NCI-H345 treated with DMSO at 0.1 percent for 48 hours (cell line): ENCODE measurements at regions not wholly inside any gene's neighbourhood (a gene's known extent, or its start where the extent isn't known, plus 50 kb on each side); places are given as distances from the start of the nearest gene placed in this dataset.
A peak's percentile ranks its signal among the peaks of the same experiment; 100 is the strongest.

Experiments
- DNase-seq: peaks from one replicate; lab custom pipeline; 2025; ENCODE audit not compliant: unreplicated experiment; lab: John Stamatoyannopoulos, UW

DNA sequence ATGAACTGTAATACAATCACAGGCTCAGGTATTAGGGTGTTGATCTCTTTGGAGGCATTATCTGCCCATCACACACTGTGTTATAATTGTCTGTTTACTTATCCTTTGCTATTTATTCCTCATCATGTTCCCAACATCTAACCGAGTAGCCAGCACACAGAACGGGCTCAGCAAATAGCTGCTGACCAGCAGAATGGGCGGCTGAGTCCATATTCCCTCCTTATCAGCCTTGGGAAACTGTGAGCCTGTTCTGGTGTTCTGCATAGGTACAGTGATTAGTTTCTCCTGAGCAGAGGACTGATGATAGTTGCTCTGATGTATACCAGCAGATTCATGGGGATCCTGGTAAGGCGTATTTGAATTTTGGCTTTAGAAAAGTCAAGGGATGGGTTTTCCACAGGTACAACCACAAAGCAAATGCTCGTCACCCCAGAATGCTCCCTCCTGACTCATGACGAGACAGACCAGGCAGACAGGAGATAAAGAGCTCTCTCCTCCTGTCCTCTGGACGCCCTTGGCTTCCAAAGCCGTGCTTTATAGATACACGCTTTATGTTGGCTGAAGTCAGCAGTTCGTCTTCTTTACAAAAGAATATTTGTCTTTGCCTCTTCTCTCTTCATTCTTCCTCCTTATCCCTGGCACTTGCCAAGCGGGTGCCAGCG, 166.7 kb downstream of the TTLL2 start:
- no peak for DNase-seq

DNA sequence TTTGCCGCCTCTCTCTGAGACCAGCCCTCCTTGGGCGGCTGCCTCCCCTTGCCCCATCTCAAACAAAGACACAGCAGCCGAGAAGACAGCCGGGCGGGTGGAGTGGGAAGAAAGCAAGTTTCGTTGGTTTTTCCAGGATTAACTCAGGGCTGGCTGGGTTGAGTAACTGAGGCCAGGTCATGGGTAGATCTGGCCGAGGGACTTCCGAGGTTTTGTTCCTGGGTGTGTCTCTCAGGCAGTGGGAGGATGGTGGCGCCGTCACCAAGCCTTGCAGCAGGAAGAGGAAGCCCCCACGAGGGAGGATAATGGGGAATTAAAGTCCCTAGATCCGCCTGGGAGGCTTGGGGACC, 167.2 kb downstream of the TTLL2 start:
- DNase-seq, result no peak

DNA sequence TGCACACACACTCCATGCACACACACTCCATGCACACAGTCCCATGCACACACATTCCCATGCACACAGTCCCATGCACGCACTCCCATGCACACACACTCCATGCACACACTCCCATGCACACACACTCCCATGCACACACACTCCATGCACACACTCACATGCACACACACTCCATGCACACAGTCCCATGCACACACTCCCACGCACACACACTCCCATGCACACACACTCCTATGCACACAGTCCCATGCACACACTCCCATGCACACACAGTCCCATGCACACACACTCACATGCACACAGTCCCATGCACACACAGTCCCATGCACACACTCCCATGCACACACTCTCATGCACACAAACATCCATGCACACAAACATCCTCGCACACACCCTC, 168.4 kb downstream of the TTLL2 start:
- DNase-seq, result no peak

DNA sequence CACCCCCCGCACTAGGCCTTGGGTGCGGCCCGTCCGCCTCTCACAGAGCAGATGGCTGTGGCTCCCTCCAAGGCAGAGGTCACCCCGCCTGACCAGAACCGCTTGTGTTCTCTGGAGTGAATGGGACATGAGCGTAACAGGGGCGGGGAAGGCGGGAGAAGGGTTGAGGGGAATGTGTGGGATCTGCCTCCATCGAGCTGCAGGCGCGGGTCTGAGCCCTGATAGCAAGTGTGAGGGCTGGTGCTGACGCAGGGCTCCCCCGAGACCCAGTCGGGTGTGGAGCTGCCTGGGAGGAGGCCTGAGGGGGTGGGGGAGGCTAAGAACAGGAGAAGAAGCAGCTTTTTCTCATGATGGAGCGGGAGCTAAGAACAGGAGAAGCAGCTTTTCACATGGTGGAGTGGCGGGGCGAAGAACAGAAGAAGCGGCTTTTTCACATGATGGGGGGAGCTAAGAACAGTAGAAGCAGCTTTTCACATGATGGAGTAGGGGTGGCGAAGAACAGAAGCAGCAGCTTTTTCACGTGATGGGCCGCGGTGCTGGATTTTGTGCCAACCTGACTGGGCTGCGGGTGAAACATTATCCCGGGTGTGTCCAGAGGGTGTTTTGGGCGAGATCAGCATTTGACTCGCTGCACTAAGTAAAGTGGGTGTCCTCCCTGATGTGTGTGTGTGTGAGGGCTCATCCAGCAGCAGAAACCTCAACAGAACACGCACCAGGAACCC, 169.3 kb downstream of the TTLL2 start:
- no peak for DNase-seq

DNA sequence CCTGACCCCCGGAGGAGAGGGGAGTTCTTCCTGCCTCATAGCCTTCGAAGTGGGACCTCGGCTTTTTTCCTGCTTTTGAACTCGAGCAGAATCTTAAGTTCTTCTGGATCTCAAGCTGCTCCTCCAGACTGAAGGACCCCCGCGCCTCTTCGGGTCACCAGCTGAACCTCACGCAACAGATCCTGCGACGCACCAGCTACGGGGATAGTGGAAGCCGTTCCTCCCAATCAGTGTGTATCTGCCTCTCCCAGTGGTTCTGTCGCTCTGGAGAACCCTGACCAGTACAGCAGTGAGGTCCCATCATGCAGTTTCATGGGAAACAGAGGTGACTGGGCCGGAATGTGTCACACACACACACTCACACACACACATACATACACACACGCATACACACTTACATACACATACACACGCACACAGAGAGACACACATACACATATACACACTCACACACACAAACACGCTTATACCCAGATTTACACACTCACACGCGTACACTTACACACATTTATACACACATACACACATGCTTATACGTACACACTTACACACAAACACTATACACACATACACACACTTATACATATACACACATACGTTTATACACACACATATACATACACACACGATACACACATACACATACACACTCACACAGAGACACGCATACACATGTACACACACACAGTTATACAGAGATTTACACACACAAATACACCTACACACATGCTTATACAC, 170.0 kb downstream of the TTLL2 start:
- no peak for DNase-seq

DNA sequence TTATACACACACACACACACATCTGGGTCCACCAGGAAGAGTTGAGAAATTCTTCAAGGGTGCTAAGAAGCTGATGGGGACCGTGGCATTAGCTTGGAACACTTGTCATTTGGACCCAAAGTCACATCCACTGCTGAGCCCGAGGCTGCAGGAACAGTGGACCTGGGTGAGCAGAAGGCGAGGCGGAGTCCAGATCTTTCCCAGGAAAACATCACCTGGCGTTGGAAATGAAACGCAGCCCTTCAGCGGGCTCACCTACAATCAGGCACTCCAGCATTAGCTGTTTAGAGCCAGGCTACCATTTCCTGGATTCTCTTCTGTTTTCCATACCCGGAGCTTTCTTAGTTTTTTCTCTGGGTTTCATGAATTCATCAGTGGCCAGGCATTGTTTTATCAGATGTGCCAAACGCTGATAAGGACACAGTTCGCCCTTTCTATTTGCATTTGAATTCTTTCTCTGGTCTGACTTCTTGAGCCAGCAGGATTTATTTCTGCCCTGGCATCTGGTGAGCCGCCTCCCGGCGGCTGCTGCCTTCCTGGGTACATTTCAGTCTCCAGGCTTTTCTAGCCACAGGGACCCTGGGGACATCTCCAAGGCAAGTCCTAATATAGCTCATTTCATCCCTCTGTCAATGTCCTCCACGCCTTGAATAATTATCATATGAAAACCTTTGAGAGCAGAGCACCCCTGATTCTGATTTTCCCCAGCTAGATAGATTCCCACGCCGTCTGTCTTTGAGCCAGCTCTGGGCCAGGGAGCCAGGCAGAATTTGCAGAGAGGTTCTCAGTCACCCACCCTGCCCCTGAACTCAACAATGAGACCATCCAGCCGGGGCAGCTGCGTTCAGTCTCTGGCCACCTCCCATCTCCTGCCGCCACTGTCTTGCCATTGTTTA, 170.9 kb downstream of the TTLL2 start:
- peak; percentile 54 for DNase-seq

DNA sequence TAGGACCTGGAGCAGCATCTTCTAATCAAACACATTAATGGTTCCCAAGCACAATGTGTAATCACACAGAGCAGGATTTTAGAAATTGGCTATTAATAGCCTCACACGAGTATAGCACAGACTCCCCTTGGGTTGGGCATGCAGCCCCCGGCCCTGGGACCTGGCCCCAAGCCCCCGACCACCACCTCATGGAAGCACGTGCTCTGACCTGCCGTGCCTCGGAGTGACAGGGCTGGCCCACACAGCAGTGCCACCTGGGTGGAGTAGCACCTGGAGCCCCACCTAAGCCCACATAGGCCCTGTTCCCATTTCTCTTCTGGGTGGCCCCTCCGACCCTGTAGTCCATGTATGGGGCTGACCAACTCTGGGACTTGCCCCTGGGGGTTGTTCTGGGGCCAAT, 171.8 kb downstream of the TTLL2 start:
- no peak for DNase-seq

DNA sequence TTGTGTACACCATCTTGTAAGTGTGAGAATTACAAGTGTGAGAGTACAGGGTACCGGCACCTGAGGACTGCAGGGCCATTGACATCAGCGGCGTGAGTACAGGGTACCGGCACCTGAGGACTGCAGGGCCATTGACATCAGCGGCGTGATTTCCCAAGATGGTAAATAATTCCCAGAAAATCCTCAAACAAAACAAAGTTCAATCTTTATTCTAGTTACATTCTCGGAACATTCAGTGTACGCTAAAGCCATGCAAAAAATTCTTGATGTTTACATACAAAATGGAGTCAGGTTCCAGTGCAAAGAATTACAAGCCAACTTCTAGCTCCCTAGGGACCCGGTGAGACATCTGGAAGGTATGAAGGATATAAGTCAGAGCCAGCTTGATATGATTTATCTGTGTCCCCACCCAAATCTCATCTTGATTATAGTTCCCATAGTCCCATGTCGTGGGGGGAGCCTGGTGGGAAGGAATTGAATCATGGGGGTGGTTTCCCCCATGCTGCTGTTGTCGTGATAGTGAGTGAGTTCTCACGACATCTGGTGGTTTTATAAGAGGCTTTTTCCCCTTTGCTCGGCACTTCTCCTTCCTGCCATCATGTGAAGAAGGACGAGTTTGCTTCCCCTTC, 172.7 kb downstream of the TTLL2 start:
- DNase-seq, result no peak

DNA sequence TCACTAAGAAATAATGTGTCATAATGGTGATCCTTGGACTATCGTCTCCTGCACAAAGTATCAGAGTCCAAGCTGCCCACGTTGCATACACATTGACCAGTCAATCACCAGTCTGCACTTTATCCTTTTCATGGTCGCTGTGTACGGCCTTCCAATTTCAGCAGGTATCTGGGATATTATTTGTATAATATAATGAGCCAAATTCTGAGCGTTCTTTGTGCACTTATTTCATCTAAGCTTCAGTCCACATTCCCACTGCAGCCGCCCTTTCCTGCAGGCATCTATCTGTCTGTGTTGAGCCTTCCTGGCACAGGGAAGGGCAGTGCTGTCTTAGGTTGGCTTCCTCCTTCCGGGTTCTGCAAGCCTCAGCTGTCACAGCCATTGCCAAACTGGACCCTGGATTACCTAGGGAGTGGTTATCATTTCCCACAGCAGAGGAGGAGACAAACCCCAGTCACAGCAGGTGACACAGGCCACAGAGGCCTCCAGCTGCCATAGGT, 174.3 kb downstream of the TTLL2 start:
- DNase-seq, result no peak

DNA sequence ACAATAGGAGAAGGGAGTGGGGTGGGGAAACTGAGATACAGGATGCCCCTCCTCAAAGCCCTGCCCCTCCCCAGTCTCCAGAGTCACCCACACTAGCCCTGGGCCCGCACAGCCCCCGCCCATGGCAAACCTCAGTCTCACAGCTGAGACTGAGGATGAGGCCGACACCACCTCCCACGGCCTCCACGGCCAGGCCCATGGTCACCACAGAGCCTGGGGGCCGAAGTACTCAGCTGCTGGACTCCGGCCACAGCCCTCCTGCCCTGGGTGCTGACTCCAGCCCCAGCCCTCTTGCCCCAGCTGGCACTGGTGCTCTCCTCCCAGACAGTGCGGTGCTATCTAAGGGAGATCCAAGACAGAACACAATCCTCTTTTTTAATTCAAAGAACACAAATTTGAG, 176.1 kb downstream of the TTLL2 start:
- no peak for DNase-seq

DNA sequence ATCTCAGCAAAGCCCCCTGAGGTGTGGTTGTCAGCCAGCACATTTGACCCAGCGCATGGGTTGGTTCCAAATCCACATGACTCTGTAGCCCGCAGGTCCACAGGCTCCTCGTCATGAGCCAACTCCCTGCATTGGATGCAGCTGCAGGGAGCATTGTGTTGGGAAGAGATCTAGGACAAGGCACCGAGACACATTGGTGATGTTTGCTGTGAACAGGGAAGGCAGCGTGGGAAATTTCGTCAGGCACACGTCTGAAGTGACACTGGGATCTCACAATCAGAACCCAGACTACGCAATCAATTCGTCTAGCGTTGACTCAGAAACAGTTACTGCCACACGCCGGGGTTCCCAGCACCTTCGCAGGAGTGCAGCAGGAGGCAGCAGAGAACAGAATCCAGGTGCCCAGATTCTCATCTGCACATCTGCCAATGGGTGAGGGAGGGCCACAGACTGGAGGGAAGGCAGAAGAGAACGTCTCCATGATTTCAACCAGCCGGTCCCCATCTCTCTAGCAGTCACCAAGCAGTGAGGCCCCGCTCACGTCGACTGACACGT, 177.0 kb downstream of the TTLL2 start:
- DNase-seq, result no peak

DNA sequence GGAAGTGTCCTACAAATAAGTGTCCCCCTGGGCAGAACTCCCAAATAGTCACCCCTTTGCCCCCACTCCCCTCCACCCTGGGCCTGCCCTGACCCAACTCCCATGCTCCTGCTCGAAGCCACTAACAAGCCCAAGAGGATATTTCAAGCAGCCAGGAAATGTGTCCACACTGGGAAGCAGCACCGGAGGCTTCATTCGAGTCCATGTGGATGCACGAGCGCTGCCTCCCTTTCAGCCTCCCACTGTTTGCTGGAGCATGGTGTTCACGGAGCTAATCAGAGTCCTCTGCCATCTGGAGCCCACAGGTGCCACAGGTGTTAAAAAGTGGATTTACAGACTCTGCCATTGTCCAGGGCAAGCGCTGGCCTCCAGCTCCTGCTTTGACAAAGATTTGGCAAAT, 177.6 kb downstream of the TTLL2 start:
- no peak for DNase-seq

DNA sequence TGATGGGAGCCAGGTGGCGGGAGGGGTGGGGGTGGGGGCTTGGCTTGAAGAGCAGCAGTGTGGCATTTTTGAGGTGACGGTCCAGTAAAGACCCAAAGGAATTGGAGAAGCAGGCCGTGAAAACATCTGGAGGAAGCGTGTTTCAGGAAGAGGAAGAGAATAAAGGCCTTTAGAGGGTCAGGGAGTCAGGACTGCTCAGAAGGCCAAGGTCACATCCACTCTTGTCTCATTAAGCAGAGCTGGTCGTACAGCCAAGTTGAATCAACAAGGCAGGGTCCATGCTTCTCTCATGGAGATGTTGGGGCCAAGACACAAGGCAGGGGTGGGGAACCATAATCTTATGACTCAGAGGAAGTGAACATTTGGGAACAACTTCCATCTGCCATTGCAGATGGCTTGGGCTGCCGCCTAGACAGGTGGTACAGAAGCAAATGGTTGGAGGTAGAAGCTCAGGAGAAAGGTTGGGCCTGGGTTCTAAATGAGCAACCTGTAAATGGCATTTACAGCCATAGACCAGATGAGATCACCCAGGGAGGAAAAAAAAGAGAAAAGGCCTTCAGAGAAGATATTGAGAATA, 179.6 kb downstream of the TTLL2 start:
- no peak for DNase-seq

DNA sequence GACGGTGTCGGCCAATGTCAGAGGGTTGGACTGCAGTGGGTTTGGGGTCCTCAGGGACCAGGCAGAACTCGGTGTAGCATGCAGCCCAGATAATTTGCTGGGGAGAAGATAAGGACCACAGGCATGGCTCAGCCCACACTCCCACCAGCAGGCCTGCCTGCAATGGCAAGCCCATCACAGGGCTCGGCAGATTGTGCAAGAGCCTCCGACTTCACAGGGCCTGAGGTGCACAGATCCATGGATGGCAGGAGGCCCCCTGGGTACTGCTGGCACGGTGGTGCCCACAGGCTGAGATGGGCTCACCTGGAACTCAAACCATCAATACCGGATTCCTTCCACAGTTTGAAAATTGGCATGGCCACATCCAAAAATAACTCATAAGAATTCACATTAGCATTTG, 180.3 kb downstream of the TTLL2 start:
- DNase-seq, result no peak

DNA sequence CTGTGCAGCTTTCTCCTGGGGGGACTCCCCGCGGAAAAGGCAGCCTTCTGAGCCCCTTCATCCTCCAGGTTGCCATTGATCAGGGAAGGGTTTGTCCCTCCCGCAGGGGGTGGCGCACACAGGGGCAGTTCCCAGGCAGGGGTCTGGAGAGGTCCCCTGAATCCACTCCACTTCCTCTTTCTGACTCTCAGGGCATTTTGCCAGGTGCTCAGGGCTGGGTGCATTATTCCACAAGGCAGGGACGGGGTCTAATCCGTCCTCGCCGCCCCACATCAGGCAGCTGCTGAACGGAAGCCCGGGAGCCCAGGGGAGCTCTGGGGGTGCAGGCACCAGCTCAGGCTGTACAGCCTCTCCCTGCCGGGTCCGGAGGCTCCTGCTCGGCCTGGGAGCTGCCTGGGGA, 180.9 kb downstream of the TTLL2 start:
- no peak for DNase-seq

DNA sequence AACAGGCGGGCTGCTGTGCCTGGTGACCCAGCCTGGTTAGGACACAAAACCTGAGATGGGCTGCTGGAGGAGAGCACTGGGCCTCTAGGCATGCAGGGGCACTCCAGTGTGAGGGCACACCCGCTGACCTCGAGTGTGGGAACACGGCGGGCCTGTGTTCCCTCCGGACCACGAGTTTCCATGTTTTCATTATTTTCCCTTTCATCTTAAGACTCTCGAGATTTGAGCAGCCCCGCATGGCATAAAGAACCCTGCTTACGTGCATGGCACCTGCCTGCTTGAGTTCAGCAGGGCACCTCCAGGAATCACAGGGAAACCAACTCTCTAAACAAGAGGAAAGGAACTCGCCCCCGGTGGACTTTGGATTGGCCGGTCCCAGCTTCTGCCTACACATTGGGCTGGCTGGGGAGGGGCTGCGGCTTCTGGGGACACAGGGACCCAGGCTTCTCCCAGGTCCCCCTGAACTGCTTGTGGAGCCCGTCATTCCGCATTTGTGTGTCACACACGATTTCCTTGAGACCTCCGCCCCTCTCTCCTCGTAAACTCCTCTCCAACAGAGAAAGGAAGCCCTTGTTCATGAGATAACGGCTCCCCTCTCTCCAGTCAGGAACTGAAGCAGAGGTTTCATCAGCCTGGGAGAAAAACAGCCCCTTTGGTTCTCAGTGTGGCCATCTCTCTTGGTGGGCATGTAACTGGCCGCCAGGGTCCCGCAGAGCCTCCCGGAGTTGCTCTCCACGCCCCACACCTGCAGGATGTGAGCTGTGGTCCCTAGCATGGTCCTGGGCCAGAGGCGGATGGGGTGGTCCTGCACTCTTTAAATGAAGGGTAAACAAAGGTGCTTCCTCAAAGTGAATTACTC, 181.8 kb downstream of the TTLL2 start:
- no peak for DNase-seq

DNA sequence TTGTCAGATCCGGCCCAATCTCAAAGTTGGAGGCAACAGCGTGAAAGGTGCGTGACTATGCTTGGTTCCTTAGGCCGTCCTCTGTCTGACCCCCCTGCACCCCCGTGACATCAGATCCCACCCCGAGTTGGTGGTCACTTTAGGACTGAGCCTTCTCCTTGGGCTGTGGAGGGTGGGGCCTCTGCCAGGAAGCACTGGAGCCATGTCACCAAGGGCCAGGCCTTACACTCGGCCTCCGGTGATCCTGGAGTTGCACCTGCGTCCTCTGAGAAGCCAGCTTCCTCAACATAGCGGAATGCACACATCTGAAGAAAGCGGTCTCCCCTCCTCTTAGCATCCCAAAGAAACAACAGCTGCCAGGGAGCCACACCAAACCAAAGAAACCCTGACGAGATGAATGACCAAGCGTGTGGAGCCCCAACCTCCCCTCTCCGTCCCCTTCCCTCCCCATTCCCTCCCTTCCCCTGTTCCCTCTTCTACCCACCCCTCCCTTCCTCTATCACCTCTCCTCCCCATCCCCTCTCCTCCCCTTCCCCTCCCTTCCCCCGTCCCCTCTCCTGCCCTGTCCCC, 182.6 kb downstream of the TTLL2 start:
- no peak for DNase-seq

DNA sequence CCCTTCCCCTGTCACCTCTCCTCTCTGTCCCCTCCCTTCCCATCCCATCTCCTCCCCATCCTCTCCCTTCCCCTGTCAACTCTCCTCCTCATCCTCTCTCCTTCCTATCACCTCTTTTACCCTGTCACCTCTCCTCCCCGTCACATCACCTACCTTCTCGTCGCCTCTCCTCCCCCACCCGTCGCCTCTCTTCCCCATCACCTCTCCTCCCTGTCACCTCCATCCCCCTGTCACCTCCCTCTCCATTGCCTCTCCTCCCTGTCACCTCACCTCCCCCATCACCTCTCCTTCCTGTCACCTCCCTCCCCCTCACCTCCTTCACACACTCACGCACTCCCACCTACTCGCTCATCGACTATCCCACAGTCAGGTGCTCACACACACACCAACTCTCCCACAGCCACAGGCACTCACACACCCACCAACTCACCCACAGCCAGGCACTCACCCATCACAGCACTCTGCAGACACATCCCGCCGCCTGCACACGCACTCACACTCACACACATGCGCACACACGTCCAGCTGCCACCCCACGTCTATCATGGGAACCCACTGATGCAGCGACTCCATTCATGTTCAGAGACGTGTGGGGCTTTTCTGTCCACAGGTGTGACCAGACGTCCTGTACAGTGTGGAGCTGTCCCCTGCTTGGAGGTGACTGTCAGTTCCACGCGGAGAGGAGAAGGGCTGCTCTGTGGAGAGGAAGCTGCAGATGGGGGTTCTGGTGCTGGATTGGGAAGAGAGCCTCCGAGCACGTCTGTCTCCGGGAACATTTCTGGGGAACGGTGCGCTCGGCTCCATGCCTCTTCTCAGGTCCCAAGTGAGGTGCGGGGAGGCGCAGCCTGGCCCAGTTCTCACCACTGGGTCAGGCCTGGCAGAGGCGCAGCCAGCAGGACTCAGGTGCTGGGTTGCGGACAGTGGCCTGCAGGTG, 184.3 kb downstream of the TTLL2 start:
- DNase-seq, result no peak
